Ascending aorta (tissue), 2 donors: ENCODE measurements at regions not wholly inside any gene's neighbourhood (a gene's known extent, or its start where the extent isn't known, plus 50 kb on each side); places are given as distances from the start of the nearest gene placed in this dataset.
"Not testable (repeated sequence)": the region's sequence is repeated elsewhere in the genome, so short reads cannot be mapped to it uniquely, and the experiment has no call there.

Source experiments
- DNase-seq, 2 donors: peaks; one replicate each; pipeline ENCODE4 v3.0.0-alpha.2; 2019; ENCODE audit warnings: low spot score in 2 of 2
- H3K27ac ChIP-seq, 2 donors: fragments of 200-600 bp; sonication (generic); one replicate each; pipeline ENCODE4 v1.5.1; 2016 to 2017; ENCODE audit warnings: mild to moderate bottlenecking in 1 of 2
- H3K27me3 ChIP-seq: fragments of 200-600 bp; sonication (generic); one replicate; pipeline ENCODE4 v1.5.1; 2017
- H3K36me3 ChIP-seq, 2 donors: fragments of 200-600 bp; sonication (generic); one replicate each; pipeline ENCODE4 v1.5.1; 2016
- H3K4me1 ChIP-seq, 2 donors: fragments of 200-600 bp; sonication (generic); one replicate each; pipeline ENCODE4 v1.5.1; 2016 to 2017; ENCODE audit warnings: mild to moderate bottlenecking in 1 of 2
- H3K4me3 ChIP-seq, 2 donors: fragments of 200-600 bp; sonication (generic); one replicate each; pipeline ENCODE4 v1.5.1; 2016 to 2017; ENCODE audit warnings: mild to moderate bottlenecking in 1 of 2
- H3K9me3 ChIP-seq, 2 donors: fragments of 200-600 bp; sonication (generic); one replicate each; pipeline ENCODE4 v1.5.1; 2016
- CTCF ChIP-seq, 3 experiments: fragments of 200-600 bp in 2 of 3; fragments of 450-650 bp in 1 of 3; sonication (generic) in 2 of 3; IDR thresholded peaks; one replicate each; pipeline ENCODE4 v1.5.1; 2016 to 2019; ENCODE audit warnings: antibody characterized with exemption in 3 of 3, mild to moderate bottlenecking in 1 of 3, moderate library complexity in 1 of 3
- intact Hi-C: fragments of 100-400 bp; cut with DNase I; formaldehyde crosslinking; loops from one replicate; pipeline ENCODE4 v1.15.1; 2023

GRCh38 chr18:26631135-26631534 lies 82.8 kb upstream of the KCTD1 start:
- Histone ChIP-seq H3K4me3 (no peak overlapping the region), H3K36me3 (no peaks in the 10 kb centered on the region), H3K27ac (no peak overlapping the region), H3K27me3 (no peaks in the 10 kb centered on the region), H3K9me3 (no peaks in the 10 kb centered on the region), H3K4me1 (no peaks in the 10 kb centered on the region)
- intact Hi-C loops: no loop called here
- DNase-seq: no peak
- no peak for TF ChIP-seq CTCF (IDR thresholded peaks at IDR 0.05)

- Histone ChIP-seq H3K36me3 (no peaks in the 10 kb centered on the region), H3K27ac (no peak overlapping the region), H3K4me3 (no peak overlapping the region), H3K27me3 (no peaks in the 10 kb centered on the region), H3K4me1 (no peaks in the 10 kb centered on the region), H3K9me3 (no peaks in the 10 kb centered on the region)
- TF ChIP-seq CTCF (IDR thresholded peaks at IDR 0.05): no peak
- DNase-seq: no peak
- intact Hi-C loops: no loop called here
Observed at GRCh38 chr18:26630596-26630995, 82.2 kb upstream of the KCTD1 start.

GRCh38 chr18:26628017-26628416 lies 79.7 kb upstream of the KCTD1 start:
- Histone ChIP-seq H3K4me3 (no peak overlapping the region), H3K27ac (no peak overlapping the region), H3K36me3 (no peaks in the 10 kb centered on the region), H3K4me1 (no peaks in the 10 kb centered on the region), H3K9me3 (no peaks in the 10 kb centered on the region), H3K27me3 (no peaks in the 10 kb centered on the region)
- intact Hi-C loops: no loop called here
- DNase-seq: no peak
- TF ChIP-seq CTCF (IDR thresholded peaks at IDR 0.05): no peak

- intact Hi-C loops: no loop called here
- TF ChIP-seq CTCF (IDR thresholded peaks at IDR 0.05): no peak
- no peaks in the 10 kb centered on the region for H3K9me3 ChIP-seq
Observed at GRCh38 chr18:26624443-26624842, 76.1 kb upstream of the KCTD1 start.

GRCh38 chr18:26623314-26623713 lies 75.0 kb upstream of the KCTD1 start:
- intact Hi-C loops, H3K4me3 ChIP-seq, H3K9me3 ChIP-seq, H3K27me3 ChIP-seq, DNase-seq, H3K4me1 ChIP-seq, H3K27ac ChIP-seq, H3K36me3 ChIP-seq: not testable (repeated sequence)

More at GRCh38 chr18:26624443-26624842, 76.1 kb upstream of the KCTD1 start:
- no peak for DNase-seq
- Histone ChIP-seq H3K27ac (no peak overlapping the region), H3K27me3 (no peaks in the 10 kb centered on the region), H3K36me3 (no peaks in the 10 kb centered on the region), H3K4me1 (no peaks in the 10 kb centered on the region), H3K4me3 (no peak overlapping the region)

- no peaks in the 10 kb centered on the region for H3K4me1 ChIP-seq
- H3K36me3 ChIP-seq: no peaks in the 10 kb centered on the region
- no peak for DNase-seq
- H3K4me3 ChIP-seq: no peak overlapping the region
- peak; percentile 27 to 56 (median 55) for TF ChIP-seq CTCF (IDR thresholded peaks at IDR 0.05)
- H3K9me3 ChIP-seq: no peaks in the 10 kb centered on the region
- H3K27me3 ChIP-seq: no peaks in the 10 kb centered on the region
- no peak overlapping the region for H3K27ac ChIP-seq
- intact Hi-C loops: no loop called here
Observed at GRCh38 chr18:26621161-26622026, 73.0 kb upstream of the KCTD1 start.
